Panc1 (cell line): ENCODE measurements at regions not wholly inside any gene's neighbourhood (a gene's known extent, or its start where the extent isn't known, plus 50 kb on each side); places are given as distances from the start of the nearest gene placed in this dataset.

ENCODE experiments used
- ATAC-seq: fragments of 200-7000 bp; cut with Tn5 transposase; 2 replicates; pipeline ENCODE4 v1.9.1; 2020; ENCODE audit warnings: mild to moderate bottlenecking, moderate library complexity
- BruUV-seq: library from RNA; stranded (reverse); fragments of 400-500 nt; replicated peaks from 2 replicates; lab custom pipeline; 2021; lab: Mats Ljungman, UMichigan
- CTCF ChIA-PET: fragments of 300-600 bp; sonication (Branson Sonifier 250); formaldehyde crosslinking; loops from one replicate; lab custom pipeline; 2022; ENCODE audit warnings: antibody characterized with exemption; lab: Charles Lee
- POLR2A ChIA-PET: fragments of 300-600 bp; sonication (Branson Sonifier 250); formaldehyde crosslinking; loops from one replicate; lab custom pipeline; 2022; ENCODE audit warnings: antibody characterized with exemption; lab: Charles Lee
- DNase-seq: peaks from one replicate; pipeline ENCODE4 v3.0.0-alpha.2; 2010; ENCODE audit warnings: low read depth, low spot score
- H3K27ac ChIP-seq: 2 replicates; pipeline ENCODE4 v1.5.1; 2011; ENCODE audit warnings: mild to moderate bottlenecking, low read length, inconsistent platforms
- H3K27me3 ChIP-seq: fragments of 200-500 bp; sonication (Bioruptor generic); 2 replicates; pipeline ENCODE4 v1.6.0; 2014; ENCODE audit warnings: low read length, inconsistent platforms; ENCODE audit not compliant: control insufficient read depth, insufficient read depth
- H3K36me3 ChIP-seq: fragments of 200-500 bp; sonication (Bioruptor generic); 2 replicates; pipeline ENCODE4 v1.5.1; 2014; ENCODE audit warnings: inconsistent platforms, mild to moderate bottlenecking, low read length, moderate library complexity; ENCODE audit not compliant: control insufficient read depth, insufficient read depth
- H3K4me1 ChIP-seq: 2 replicates; pipeline ENCODE4 v1.5.1; 2011; ENCODE audit warnings: inconsistent platforms, mild to moderate bottlenecking, low read length, moderate library complexity; ENCODE audit not compliant: control insufficient read depth, insufficient read depth
- H3K4me3 ChIP-seq, 2 experiments: 2 replicates each; pipeline ENCODE4 v1.5.1; 2011 to 2012; ENCODE audit warnings: low read depth in 2 of 2, low read length in 2 of 2, mild to moderate bottlenecking in 2 of 2, inconsistent platforms in 1 of 2, moderate library complexity in 1 of 2
- H3K9me3 ChIP-seq: fragments of 200-500 bp; sonication (Bioruptor generic); 2 replicates; pipeline ENCODE4 v1.5.1; 2014; ENCODE audit warnings: low read depth, mild to moderate bottlenecking, inconsistent platforms, low read length, moderate library complexity; ENCODE audit not compliant: control insufficient read depth, insufficient read depth
- POLR2AphosphoS5 ChIP-seq: IDR thresholded peaks from 2 replicates; pipeline ENCODE4 v1.6.1; 2012; ENCODE audit warnings: mild to moderate bottlenecking, low read depth, low read length, moderate library complexity
- SIN3A ChIP-seq: IDR thresholded peaks from 2 replicates; pipeline ENCODE4 v1.6.1; 2012; ENCODE audit warnings: low read depth, mild to moderate bottlenecking, low read length, moderate library complexity, borderline replicate concordance; ENCODE audit not compliant: insufficient read depth
- TCF7L2 ChIP-seq: IDR thresholded peaks from 2 replicates; pipeline ENCODE4 v1.6.1; 2011; ENCODE audit warnings: mild to moderate bottlenecking, low read depth, low read length, inconsistent platforms
- in situ Hi-C: cut with HindIII; loops from 2 replicates; pipeline ENCODE4 v1.10.0; 2016; ENCODE audit warnings: low sequenced_read_pairs, low pct_unique_long_range_greater_than_20kb
- intact Hi-C: fragments of 100-400 bp; cut with micrococcal nuclease; formaldehyde crosslinking; loops from one replicate; pipeline ENCODE4 v1.10.0; 2022; ENCODE audit not compliant: unreplicated experiment
- TF ChIP-seq, protein P1 (sequence below): fragments of 450-650 bp; IDR thresholded peaks from 2 replicates; pipeline ENCODE4 v1.5.1; 2017; ENCODE audit warnings: mild to moderate bottlenecking
- TF ChIP-seq, protein P2 (sequence below), 2 experiments: IDR thresholded peaks; 2 replicates each; pipeline ENCODE4 v1.6.1; 2011 to 2012; ENCODE audit warnings: low read depth in 2 of 2, control low read depth in 1 of 2, low read length in 1 of 2, mild to moderate bottlenecking in 1 of 2, moderate library complexity in 1 of 2; ENCODE audit not compliant: insufficient read depth in 1 of 2

DNA sequence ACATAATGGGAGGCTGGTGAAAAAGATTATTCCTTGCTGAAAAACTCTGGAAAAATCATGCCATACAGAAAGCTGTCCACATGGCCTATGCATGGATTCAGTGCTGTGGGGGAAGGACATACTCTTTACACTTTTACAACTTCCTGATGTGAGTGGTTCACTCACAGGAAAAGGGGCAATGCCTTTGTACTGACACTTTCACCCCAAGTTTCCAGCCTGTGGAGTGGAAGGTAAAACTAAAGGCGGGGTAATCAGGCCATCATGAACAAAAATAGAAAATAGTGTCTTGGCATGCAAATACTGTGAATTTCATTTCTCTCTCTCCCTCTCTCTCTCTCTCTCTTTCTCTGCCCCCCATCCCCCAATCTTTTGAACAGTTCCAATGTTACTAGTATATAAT is 281.8 kb downstream of the ETS1 start:
- intact Hi-C loops = no loop called here
- TF ChIP-seq, protein P1, sequence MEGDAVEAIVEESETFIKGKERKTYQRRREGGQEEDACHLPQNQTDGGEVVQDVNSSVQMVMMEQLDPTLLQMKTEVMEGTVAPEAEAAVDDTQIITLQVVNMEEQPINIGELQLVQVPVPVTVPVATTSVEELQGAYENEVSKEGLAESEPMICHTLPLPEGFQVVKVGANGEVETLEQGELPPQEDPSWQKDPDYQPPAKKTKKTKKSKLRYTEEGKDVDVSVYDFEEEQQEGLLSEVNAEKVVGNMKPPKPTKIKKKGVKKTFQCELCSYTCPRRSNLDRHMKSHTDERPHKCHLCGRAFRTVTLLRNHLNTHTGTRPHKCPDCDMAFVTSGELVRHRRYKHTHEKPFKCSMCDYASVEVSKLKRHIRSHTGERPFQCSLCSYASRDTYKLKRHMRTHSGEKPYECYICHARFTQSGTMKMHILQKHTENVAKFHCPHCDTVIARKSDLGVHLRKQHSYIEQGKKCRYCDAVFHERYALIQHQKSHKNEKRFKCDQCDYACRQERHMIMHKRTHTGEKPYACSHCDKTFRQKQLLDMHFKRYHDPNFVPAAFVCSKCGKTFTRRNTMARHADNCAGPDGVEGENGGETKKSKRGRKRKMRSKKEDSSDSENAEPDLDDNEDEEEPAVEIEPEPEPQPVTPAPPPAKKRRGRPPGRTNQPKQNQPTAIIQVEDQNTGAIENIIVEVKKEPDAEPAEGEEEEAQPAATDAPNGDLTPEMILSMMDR = no peak
- TF ChIP-seq, protein P2, sequence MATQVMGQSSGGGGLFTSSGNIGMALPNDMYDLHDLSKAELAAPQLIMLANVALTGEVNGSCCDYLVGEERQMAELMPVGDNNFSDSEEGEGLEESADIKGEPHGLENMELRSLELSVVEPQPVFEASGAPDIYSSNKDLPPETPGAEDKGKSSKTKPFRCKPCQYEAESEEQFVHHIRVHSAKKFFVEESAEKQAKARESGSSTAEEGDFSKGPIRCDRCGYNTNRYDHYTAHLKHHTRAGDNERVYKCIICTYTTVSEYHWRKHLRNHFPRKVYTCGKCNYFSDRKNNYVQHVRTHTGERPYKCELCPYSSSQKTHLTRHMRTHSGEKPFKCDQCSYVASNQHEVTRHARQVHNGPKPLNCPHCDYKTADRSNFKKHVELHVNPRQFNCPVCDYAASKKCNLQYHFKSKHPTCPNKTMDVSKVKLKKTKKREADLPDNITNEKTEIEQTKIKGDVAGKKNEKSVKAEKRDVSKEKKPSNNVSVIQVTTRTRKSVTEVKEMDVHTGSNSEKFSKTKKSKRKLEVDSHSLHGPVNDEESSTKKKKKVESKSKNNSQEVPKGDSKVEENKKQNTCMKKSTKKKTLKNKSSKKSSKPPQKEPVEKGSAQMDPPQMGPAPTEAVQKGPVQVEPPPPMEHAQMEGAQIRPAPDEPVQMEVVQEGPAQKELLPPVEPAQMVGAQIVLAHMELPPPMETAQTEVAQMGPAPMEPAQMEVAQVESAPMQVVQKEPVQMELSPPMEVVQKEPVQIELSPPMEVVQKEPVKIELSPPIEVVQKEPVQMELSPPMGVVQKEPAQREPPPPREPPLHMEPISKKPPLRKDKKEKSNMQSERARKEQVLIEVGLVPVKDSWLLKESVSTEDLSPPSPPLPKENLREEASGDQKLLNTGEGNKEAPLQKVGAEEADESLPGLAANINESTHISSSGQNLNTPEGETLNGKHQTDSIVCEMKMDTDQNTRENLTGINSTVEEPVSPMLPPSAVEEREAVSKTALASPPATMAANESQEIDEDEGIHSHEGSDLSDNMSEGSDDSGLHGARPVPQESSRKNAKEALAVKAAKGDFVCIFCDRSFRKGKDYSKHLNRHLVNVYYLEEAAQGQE (IDR thresholded peaks at IDR 0.05; ENCODE audit: insufficient read depth in 1 of 2, low read depth in 2 of 2, low read length in 1 of 2) = no peak
- no peak for TF ChIP-seq POLR2AphosphoS5
- no peak for TF ChIP-seq SIN3A
- TF ChIP-seq TCF7L2 = no peak
- POLR2A ChIA-PET = no interaction called here
- no peak overlapping the region for H3K4me3 ChIP-seq
- CTCF ChIA-PET = no interaction called here
- in situ Hi-C loops = no loop called here
- no peaks in the 10 kb centered on the region; the same call in 1 of the 2 replicates for H3K36me3 ChIP-seq
- H3K27ac ChIP-seq = no peak overlapping the region
- no peaks in the 10 kb centered on the region for H3K4me1 ChIP-seq
- ATAC-seq = no peak
- no TSS peak for BruUV-seq
- H3K27me3 ChIP-seq = no peaks in the 10 kb centered on the region
- H3K9me3 ChIP-seq = no peaks in the 10 kb centered on the region
- no peak for DNase-seq

DNA sequence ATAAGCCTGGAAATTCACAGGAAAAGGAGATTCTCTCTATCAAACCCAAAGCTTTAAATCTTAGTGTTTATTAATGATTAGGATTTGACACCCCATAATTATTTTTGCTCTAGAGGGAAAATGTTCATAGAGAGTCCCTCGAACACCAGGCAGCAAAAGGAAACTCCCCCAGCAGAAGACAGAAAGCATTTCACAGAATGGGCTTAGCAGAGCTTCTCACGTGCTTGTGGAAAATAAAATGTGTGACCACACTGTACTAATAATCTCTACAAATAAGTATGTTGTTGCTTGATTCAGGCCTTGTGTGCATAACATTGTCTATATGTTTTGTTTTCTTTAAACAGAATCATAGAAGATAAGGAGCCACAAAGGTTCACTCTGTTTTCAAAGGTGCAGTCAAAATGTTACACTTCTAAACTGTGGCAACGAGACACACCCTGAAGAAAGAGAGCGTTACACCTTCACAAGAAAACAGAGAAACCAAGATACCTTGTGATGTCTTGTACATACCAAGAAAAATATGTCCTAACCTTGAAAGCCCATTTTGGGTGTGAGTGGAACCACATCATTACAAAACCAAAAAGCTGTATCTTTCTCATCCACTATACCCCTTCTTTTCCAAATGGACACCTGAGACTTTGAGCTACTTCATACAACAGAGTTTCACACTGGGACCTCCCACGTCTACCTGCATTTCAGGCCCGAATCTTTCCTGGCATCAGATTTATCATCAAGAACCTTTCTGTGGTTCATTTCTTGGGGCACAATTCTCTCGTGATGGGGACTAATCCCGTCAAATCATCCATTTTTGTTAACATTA is 282.5 kb downstream of the ETS1 start:
- ChIA-PET POLR2A (no interaction called here), CTCF (no interaction called here)
- Histone ChIP-seq H3K4me1 (no peaks in the 10 kb centered on the region), H3K9me3 (no peaks in the 10 kb centered on the region), H3K27ac (no peak overlapping the region), H3K4me3 (no peak overlapping the region), H3K27me3 (no peaks in the 10 kb centered on the region), H3K36me3 (no peaks in the 10 kb centered on the region)
- ATAC-seq (no peak), DNase-seq (no peak)
- in situ Hi-C loops = no loop called here
- intact Hi-C loops = no loop called here
- TF ChIP-seq SIN3A = no peak
- TF ChIP-seq, protein P2 (IDR thresholded peaks at IDR 0.05; ENCODE audit: insufficient read depth in 1 of 2, low read depth in 2 of 2, low read length in 1 of 2) = no peak
- BruUV-seq = no TSS peak
